HG03060 (cell line): ENCODE measurements at regions not wholly inside any gene's neighbourhood (a gene's known extent, or its start where the extent isn't known, plus 50 kb on each side); places are given as distances from the start of the nearest gene placed in this dataset.

Source experiments
- ATAC-seq: cut with Tn5 transposase; IDR thresholded peaks from one replicate; pipeline ENCODE4 v1.9.1; 2021; ENCODE audit warnings: low read depth, moderate number of reproducible peaks; ENCODE audit not compliant: unreplicated experiment

DNA sequence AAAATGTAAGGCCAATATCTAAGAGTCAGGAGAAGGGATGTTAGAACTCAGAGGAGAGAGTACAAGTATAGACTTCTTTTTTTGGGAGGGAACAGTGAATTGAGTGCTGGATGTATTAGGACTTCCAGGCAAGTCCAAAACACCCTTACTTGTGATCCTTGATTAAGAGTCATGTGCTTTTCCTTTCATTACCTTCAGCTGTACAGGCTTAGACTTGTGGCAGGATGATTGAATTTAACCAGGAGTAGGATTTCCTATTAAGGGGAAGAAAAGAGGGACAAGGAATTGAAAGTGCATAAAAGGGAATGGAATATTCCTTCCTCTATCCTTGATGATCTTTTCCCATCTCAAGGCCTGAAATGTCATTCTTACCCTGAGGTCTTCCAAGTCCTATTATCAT is 606.7 kb downstream of the STIM2 start:
- no peak for ATAC-seq

GRCh38 chr4:27472364-27472763 is 611.7 kb downstream of the STIM2 start:
- no peak for ATAC-seq

DNA sequence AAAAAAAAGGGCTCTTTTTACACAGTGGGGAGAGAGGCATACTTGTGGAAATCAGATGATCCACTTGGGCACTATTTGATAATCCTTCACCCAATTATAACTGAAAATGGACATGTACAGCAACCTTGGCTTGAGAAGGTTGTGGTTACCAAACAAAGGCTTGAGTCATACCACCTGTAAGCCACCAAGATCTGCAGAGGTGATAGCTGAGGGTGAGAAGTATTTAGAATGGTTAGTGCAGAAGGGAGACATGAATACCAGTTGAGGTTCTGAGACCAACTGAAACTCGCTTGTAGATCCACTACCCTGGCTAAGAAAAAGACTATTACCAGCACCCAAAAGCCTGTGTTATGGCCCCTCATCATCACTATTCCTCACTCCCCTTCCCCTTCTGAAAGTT is 614.0 kb downstream of the STIM2 start:
- no peak for ATAC-seq

- ATAC-seq = no peak
Observed at GRCh38 chr4:27484216-27484615, 623.6 kb downstream of the STIM2 start.

DNA sequence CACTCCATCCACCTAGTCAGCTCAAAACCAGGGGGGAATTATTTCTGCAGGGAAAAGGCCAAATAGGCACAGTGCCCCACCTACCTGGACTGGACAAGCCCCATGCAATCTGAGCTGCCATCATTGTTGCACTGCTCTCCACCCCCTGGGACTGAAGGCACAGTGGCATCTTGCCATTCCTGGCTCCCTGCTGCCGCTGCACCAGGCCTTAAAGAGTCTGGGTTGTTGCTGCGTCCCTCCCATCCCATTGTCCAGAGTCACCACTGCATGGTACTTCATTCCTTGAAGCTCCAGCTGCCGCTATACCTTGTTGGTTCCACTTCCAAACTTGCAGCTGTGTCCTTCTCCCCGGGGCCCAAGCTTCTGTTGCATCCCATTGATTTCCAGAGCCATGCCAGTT is 629.7 kb downstream of the STIM2 start:
- no peak for ATAC-seq

- no peak for ATAC-seq
Observed at GRCh38 chr4:27490766-27491165, 630.1 kb downstream of the STIM2 start.

GRCh38 chr4:27506401-27506800 is 645.8 kb downstream of the STIM2 start:
- ATAC-seq = no peak

GRCh38 chr4:27514711-27515110 is 654.1 kb downstream of the STIM2 start:
- no peak for ATAC-seq

GRCh38 chr4:27515140-27515539 is 654.5 kb downstream of the STIM2 start:
- ATAC-seq = no peak

DNA sequence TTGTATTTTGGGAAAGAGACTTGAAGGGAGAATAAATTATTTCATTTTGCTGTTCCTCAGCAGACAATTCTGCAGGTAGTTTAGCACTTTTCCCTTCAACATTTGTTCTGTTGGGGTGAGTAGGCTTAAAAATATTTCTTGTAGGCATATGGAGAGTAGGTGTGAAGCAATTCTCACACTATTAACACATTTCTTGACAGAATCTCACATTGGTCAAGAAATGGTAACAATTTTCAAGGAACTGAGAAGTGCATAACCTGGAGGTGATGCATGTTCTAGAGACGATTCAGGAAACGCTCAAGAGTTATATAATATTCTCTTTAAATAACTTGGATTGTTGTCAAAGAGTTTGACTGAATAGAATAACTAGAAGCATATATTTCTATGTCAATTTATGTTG is 658.2 kb downstream of the STIM2 start:
- no peak for ATAC-seq

DNA sequence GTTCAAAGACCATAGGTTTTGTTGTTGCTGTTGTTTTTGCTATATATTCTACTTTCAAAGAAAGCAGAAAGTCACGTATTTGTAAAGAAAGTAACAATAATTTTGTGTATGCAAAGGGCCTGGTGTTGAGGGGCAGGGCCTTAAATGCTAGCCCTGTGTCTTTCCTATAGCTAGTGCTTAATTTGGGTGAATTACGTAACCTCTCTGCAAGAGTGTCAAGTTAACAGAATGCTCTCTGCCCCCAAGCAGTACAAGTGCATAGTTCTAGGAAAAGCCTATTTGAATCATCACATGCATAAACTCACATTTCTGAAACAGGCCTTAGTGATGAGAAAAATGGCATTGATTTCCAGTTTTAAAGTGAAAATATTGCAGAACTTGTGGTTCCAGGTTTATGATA is 663.6 kb downstream of the STIM2 start:
- ATAC-seq = no peak

DNA sequence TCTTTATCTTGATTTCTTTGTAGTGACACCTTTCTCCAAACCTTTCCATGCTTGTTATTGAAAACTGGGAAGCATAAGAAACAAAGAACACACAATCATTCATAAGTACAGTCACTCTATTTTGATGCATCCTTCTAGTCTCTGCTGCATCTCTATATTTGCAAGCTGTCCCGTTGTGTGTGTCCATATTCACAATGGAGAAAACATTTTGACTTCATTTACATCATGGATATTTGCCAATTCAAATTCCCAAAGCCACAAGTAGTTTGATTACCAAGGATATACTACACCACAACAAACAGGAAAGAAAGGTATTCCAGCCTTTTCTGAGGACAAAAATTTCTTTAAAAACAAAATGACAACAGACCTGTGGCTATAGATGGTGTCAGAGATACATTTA is 673.8 kb downstream of the STIM2 start:
- no peak for ATAC-seq

- no peak for ATAC-seq
Observed at GRCh38 chr4:27568236-27568951, 707.8 kb downstream of the STIM2 start.

DNA sequence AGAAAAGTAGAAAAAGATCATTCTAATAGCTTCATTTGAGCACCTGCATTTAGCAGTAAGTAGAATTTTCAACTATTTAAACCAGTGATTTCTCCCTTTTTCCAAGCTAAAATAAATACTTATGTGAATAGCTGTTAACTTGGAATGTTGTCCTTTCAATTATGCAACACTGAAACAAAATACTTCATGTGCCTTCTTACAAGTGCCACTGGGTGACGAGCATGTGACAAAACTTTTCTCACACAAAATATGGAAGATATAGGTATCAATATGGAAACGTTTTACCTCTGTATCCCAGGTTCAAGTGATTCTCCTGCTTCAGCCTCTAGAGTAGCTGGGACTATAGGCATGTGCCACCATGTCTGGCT is 708.3 kb downstream of the STIM2 start:
- ATAC-seq = no peak

DNA sequence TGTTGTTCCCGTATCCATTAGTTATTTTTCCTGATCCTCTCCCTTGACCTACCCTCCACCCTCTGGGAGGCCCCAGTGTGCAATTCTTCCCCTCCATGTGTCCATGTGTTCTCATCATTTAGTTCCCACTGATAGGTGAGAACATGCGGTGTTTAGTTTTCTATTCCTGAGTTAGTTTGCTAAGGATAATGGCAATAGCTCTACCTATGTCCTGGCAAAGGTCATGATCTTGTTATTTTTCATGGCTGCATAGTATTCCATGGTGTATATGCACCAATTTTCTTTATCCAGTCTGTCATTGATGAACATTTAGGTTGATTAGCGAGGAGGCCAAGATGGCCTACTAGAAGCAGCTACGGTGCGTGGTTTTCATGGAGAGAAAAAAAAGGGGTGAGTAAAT is 714.1 kb downstream of the STIM2 start:
- ATAC-seq = no peak

DNA sequence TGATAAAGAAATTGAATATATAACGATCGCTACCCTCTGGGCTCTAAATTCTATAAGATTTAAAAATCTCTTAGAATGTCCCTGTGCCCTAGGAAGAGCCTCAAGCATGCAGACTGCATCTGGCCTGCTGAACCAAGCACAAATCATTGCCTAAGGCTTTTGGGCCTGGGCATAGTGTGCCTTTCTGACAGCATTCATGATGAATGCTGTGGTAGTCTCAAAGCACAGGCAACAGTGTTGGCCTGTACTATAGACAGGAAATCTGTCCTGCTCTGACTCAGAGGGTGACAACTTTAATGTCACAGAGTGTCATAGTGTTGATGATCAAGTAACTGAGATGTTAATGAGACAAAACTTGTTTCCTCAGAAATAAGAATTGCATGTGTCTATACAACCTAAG is 717.3 kb downstream of the STIM2 start:
- no peak for ATAC-seq

GRCh38 chr4:27592738-27593137 is 732.1 kb downstream of the STIM2 start:
- no peak for ATAC-seq

DNA sequence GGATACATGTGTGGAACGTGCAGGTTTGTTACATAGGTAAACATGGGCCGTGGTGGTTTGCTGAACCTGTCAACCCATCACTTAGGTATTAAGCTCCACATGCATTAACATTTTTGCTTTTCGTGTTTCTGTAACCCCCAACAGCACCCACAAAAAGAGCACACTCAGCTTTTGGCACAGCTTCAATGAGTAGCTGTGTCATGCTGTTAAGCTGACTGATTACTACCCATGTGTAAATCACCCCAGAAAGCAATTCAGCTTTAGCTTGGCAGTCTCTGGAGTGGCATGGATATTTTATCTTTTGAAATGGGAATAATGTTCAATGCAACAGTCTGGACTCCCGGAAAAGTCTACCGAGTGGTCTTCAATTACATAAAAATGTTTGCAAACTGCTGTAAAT is 734.3 kb downstream of the STIM2 start:
- no peak for ATAC-seq

GRCh38 chr4:27595571-27596360 is 735.1 kb downstream of the STIM2 start:
- ATAC-seq = no peak

- ATAC-seq = no peak
Observed at GRCh38 chr4:27602172-27602571, 741.5 kb downstream of the STIM2 start.

DNA sequence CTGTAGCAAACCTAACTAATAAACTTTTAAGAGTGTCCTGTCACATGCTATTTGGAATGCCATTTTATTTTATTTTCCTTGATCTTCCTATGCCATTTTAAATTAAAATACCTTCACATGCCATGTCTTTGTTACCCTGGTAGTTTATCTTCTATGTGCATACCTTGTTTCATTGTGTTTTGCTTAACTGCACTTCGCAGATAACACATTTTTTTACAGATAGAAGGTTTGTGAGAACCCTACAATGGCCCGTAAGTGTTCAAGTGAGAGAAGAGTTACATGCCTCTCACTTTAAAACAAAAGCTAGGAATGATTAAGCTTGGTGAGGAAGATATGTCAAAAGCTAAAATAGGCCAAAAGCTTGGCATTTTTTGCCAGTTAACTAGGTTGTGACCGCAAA is 744.1 kb downstream of the STIM2 start:
- no peak for ATAC-seq

- no peak for ATAC-seq
Observed at GRCh38 chr4:27616166-27616565, 755.5 kb downstream of the STIM2 start.
